ENCODE measurements at regions not wholly inside any gene's neighbourhood (a gene's known extent, or its start where the extent isn't known, plus 50 kb on each side); places are given as distances from the start of the nearest gene placed in this dataset.
"Not testable (repeated sequence)": the region's sequence is repeated elsewhere in the genome, so short reads cannot be mapped to it uniquely, and the experiment has no call there.

- DNase-seq (ENCODE audit: low read depth in 2 of 2), result no peak
These were observed 96.8 kb upstream of the DPT start for GRCh38 chr1:168825820-168826219.

- no peak for DNase-seq (ENCODE audit: low read depth in 2 of 2)
These were observed 97.3 kb upstream of the DPT start for GRCh38 chr1:168826269-168826668.

DNA sequence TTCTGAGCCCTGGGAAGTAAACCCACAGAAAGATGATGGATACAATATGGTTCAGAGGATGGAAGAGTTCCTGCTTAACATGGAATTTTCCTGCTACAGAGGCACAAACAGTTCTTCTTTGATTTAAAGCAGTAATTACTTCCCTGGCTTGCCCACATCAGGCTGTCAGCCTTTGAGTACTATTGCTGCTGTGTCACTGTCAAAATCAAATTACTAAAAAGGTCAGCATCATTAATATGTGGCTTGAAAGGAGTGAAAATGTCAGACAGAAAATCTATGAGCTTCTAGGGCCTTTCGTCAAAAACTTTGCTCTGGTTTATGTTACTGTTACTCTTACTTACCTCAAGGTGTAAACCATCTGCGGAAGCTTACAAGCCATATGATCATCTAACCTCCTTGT, 98.6 kb upstream of the DPT start:
- DNase-seq (ENCODE audit: low read depth in 2 of 2), result no peak

DNA sequence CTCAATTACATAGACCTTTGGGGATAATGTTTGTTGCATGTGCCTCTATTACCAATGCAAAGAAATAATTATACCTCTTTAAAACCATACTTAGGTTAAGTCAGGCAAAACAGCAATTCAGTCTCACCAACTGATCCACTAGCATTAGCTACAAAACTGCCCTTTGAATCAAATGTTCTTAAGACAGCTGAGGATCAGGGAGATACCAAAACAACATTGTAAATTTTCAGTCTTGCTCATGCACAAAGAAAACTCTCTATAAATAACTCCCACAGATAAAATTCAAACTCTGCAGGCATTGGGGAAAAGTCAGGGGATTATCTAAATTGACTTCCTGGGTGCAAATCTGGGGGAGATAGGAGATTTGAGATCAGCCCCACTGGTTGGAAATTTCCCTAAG, 100.9 kb upstream of the DPT start:
- no peak for DNase-seq (ENCODE audit: low read depth in 2 of 2)

GRCh38 chr1:168830562-168830961, 101.6 kb upstream of the DPT start:
- no peak for DNase-seq (ENCODE audit: low read depth in 2 of 2)

DNA sequence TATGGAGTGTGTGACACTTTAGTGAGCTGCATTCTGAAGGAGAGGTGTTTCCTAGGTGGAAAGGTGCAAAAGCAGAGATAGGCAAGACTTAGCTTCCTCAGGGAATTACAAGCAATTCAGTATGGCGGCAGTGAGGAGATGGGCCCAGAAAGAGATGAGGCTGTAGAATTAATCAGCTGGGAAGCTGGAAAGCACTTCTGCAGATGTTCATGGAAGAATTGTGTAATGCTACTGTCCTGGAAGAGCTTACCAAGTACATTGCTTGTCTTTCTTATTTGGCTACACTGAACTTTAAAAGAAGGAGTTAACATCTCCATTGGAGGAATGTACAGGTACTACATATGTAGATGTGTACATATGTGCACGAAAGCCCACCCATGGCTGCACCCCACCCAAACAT, 103.7 kb upstream of the DPT start:
- no peak for DNase-seq (ENCODE audit: low read depth in 2 of 2)

- DNase-seq (ENCODE audit: low read depth in 2 of 2), result no peak
These were observed 104.4 kb upstream of the DPT start for GRCh38 chr1:168833362-168833761.

DNA sequence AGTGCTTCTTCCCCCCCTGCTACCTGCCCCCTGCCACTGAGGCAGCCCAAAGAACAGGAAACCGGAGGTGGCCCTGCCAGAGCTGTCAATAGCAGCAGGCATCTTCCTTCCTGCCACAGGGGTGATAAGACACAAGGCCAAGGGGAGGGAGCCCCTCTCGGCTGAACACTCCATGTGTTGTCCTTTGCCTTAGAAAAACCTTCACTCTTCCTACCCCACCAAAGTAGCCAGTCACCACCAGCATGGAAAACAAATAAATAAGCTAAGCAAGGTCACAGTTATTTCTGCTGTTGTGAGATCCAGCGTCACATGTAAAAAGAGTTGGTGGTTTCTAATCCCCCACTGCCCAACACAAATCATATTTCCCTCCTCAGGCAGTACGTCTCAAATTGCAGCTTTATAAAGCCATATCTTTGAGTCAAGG, 104.8 kb upstream of the DPT start:
- no peak for DNase-seq (ENCODE audit: low read depth in 2 of 2)

- DNase-seq (ENCODE audit: low read depth in 2 of 2), result no peak
These were observed 105.3 kb upstream of the DPT start for GRCh38 chr1:168834225-168834872.

DNA sequence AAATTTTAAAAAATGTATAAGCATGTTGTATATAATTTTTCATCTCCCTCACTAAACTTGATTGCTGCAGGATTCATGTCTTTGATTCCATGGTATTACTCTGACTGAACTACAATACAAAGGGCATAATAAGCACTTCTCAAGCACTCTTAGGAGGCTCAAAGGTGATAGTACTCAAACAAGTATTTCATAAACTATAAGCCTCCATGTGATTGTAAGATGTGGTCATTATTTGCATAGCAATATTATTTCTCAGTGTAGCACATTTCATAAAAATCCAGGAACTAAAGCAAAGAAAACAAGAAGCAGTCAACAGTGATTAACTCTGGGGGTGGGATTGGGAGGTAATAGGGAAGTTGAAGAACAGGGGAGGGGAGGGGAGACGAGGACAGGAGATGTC, 106.2 kb upstream of the DPT start:
- no peak for DNase-seq (ENCODE audit: low read depth in 2 of 2)

- no peak for DNase-seq (ENCODE audit: low read depth in 2 of 2)
These were observed 106.8 kb upstream of the DPT start for GRCh38 chr1:168835791-168836190.

- no peak for DNase-seq (ENCODE audit: low read depth in 2 of 2)
These were observed 107.5 kb upstream of the DPT start for GRCh38 chr1:168836469-168836868.

GRCh38 chr1:168837230-168837629, 108.2 kb upstream of the DPT start:
- not testable (repeated sequence) for DNase-seq (ENCODE audit: low read depth in 2 of 2)

DNA sequence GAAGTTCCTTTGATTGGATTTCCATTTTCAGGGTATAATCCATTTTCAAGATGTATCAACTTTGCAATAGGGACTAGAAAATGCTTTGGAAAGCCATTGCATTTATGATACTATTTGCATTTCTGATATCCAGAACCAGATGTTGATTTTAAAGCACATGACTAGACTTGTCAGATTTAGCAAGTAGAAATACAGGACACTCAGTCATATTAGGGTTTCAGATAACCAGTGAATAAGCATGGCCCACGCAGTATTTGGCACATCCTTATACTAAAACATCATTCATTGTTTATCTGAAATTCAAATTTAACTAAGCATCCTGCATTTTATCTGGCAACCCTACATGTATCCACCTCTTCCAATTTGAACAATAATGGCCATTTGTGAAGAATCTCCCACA, 113.3 kb upstream of the DPT start:
- no peak for DNase-seq (ENCODE audit: low read depth in 2 of 2)

DNA sequence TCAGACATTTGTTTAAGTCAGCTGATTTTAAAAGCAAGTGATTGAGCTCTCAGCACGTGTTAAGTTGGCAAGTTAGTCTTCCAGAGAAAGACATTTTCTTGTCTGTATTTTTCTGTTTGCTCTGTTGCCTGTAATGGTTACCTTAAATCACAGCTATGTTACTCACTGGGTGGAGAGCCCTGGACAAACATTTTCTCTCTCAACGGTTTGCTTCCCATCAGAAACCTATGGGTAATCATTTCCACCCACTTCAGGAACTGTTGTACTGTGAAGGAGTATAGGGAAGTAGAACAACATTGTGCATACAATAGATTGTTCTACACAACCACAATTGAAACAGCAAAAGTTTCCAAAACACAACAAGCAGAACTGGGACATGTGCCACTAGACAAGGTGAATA, 113.9 kb upstream of the DPT start:
- DNase-seq (ENCODE audit: low read depth in 2 of 2), result no peak

GRCh38 chr1:168843401-168843800, 114.4 kb upstream of the DPT start:
- DNase-seq (ENCODE audit: low read depth in 2 of 2), result no peak

DNA sequence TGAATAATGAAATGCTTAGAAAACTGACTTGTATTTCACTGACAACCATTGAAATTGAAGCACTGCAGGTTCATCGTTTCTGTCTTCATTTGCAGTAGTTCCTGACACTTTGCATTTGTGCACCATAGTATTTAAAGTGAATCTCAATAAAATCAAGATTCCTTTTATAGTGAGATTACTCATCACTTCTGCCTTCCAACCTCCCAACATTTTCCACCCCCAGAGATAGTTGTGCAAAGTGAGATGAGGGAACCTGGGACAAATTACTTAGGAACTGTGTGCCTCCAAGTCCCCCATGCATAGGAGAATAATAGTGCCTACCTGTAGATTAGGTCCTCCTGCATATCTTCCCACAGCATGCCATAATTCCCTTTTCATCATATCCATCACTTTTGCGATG, 114.9 kb upstream of the DPT start:
- DNase-seq (ENCODE audit: low read depth in 2 of 2), result no peak

DNA sequence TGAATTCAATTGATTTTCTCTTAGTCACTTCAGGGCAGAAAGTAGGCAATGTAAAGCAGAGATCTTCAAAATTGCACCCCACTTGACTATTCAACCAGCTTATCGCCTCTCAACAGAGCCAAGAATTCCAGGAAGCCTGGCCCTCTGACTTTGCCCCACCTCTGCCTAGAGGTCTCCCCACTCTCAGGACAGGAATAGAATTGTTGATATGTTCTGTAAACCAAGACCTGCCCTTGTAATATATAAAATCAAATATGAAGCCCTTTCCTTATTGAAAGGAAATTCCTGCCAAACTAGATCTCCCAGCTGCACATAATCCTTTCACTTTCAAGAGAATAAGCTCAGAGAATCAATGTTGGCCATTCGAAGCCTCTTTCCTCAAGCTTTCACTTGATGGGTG, 116.1 kb upstream of the DPT start:
- DNase-seq (ENCODE audit: low read depth in 2 of 2), result no peak

DNA sequence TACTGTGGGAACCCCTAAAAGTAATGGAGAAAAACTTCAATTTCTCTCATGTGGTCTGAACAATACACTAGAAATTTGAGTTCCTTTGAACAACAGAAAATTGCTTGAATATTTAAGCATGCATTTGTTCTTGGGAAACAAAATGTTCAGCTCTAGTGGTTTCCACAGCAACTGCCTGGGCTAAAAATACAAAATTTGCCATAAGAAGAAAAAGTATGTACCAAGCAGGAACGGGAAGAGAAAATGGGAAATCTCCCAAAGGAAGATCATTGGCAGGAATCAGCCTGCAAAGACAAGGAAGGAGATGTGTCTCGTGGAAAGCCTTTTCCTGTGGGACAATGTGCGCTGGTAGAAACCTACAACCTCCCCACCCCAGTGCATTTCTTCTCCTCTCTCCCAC, 119.0 kb upstream of the DPT start:
- DNase-seq (ENCODE audit: low read depth in 2 of 2), result no peak

- no peak for DNase-seq (ENCODE audit: low read depth in 2 of 2)
These were observed 132.5 kb upstream of the DPT start for GRCh38 chr1:168861421-168862004.

GRCh38 chr1:168863772-168864171, 134.8 kb upstream of the DPT start:
- no peak for DNase-seq (ENCODE audit: low read depth in 2 of 2)

DNA sequence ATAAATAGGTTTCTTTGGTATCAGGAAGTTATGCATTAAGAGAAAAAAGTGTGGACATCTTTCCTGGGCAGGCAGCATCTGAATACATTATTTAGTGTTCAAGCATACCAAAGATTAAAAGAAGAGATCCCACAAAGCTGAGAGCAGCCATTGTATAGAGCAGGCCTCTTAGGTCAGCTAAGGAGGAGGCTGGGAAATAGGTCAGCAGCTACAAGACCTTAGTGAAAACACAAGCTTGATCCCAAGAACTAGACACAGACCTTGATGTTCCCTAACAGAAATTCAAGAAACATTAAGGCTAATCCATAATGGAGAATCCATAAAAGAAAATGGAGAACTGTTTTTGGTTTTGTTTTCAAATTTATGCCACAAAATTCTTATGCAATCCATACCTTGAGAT, 135.3 kb upstream of the DPT start:
- no peak for DNase-seq (ENCODE audit: low read depth in 2 of 2)

DNA sequence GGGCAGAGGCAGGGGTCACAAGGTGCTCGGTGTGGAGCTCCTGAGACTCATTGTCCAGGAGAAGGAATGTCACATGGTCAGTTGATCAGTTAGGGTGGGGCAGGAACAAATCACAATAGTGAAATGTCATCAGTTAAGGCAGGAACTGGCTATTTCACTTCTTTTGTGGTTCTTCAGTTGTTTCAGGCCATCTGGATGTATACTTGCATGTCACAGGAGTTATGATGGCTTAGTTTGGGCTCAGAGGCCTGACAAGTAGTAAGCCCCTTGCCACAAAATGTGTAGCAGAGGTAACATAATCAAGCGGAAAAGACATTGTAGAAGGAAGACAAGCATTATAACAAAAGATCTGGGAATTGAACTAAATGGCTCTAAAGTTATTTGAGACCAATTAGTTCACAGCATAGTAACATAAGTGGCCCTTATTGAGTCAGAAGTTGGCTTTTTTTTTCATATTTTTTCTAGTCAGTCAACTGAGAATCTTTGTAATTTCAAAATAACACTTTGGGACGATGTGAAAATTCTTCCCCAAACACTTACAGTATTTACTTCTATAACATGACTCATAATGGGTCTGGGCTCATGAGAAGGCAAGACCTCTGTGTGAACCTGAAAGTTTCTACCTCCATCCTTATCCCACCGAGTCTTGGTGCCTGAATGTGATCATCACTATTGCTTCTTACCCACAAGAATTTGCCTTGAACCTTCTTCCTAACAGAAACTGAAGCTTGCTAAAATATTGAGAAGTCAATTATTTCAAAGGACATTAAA, 137.0 kb upstream of the DPT start:
- DNase-seq (ENCODE audit: low read depth in 2 of 2), result no peak

All from fibroblast of skin of left quadriceps (primary cell).